AG04450 (cell line): ENCODE measurements at regions not wholly inside any gene's neighbourhood (a gene's known extent, or its start where the extent isn't known, plus 50 kb on each side); places are given as distances from the start of the nearest gene placed in this dataset.

Source experiments
- CTCF ChIA-PET: fragments of 300-600, 350-600 bp; formaldehyde crosslinking; extraction: SDS; loops from one replicate; lab custom pipeline; 2022; ENCODE audit warnings: antibody characterized with exemption, inconsistent platforms; lab: Charles Lee
- POLR2A ChIA-PET: fragments of 350-600 bp; formaldehyde crosslinking; extraction: SDS; loops from one replicate; lab custom pipeline; 2021; ENCODE audit warnings: antibody characterized with exemption, inconsistent platforms; lab: Yijun Ruan, JAX
- DNase-seq: peaks from one replicate; pipeline ENCODE4 v3.0.0-alpha.2; 2011; ENCODE audit warnings: low read depth, low spot score
- H3K27ac ChIP-seq: one replicate; pipeline ENCODE4 v1.5.1; 2012; ENCODE audit warnings: low read depth, low read length, control low read depth
- H3K27me3 ChIP-seq: one replicate; pipeline ENCODE4 v1.6.0; 2012; ENCODE audit warnings: low read length; ENCODE audit not compliant: control insufficient read depth, insufficient read depth
- H3K4me3 ChIP-seq: 2 replicates; pipeline ENCODE4 v1.5.1; 2011; ENCODE audit warnings: mild to moderate bottlenecking, low read depth, low read length, control low read depth
- H3K9me3 ChIP-seq: 2 replicates; pipeline ENCODE4 v1.5.1; 2012; ENCODE audit warnings: low read length; ENCODE audit not compliant: control insufficient read depth, insufficient read depth
- TF ChIP-seq, protein P1 (sequence below): IDR thresholded peaks from 2 replicates; pipeline ENCODE4 v1.5.1; 2011; ENCODE audit warnings: low read depth, low read length, control low read depth, inconsistent platforms

- ChIA-PET POLR2A (no interaction called here), CTCF (no interaction called here)
- H3K27ac ChIP-seq, result no peak overlapping the region
- DNase-seq, result no peak
- TF ChIP-seq, protein P1, sequence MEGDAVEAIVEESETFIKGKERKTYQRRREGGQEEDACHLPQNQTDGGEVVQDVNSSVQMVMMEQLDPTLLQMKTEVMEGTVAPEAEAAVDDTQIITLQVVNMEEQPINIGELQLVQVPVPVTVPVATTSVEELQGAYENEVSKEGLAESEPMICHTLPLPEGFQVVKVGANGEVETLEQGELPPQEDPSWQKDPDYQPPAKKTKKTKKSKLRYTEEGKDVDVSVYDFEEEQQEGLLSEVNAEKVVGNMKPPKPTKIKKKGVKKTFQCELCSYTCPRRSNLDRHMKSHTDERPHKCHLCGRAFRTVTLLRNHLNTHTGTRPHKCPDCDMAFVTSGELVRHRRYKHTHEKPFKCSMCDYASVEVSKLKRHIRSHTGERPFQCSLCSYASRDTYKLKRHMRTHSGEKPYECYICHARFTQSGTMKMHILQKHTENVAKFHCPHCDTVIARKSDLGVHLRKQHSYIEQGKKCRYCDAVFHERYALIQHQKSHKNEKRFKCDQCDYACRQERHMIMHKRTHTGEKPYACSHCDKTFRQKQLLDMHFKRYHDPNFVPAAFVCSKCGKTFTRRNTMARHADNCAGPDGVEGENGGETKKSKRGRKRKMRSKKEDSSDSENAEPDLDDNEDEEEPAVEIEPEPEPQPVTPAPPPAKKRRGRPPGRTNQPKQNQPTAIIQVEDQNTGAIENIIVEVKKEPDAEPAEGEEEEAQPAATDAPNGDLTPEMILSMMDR, result no peak
- peaks cover 4% of the 10 kb centered on the region; the same call in 1 of the 2 replicates for H3K9me3 ChIP-seq
- no peak overlapping the region for H3K4me3 ChIP-seq
- H3K27me3 ChIP-seq, result no peaks in the 10 kb centered on the region
These were observed 115.1 kb upstream of the REG3G start for GRCh38 chr2:78910376-78910775.

DNA sequence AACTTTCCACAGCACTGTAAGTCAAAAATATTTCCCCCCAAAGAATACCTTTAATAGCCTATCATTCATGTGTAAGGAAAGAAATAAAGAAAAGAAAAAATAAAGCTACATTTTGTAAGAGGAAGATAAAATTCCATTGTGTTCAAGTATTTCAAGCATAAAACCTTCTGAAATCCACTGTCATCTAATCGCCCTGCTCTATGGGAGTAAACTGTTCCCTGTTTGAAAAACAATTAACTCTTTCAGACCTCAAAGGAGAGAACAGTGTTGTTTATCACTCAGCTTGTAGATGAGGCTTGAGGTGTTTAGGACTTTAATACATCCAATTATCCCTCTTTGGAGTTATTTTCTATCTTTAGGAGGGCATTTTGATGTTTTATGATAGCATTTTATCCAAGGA, 112.2 kb upstream of the REG3G start:
- Histone ChIP-seq H3K9me3 (peaks cover 4% of the 10 kb centered on the region), H3K27ac (no peak overlapping the region), H3K4me3 (no peak overlapping the region), H3K27me3 (no peaks in the 10 kb centered on the region)
- CTCF ChIA-PET, result no interaction called here
- no peak for DNase-seq
- POLR2A ChIA-PET, result no interaction called here
- TF ChIP-seq, protein P1, result no peak

- DNase-seq, result no peak
- POLR2A ChIA-PET, result no interaction called here
- Histone ChIP-seq H3K27me3 (no peaks in the 10 kb centered on the region), H3K4me3 (no peak overlapping the region), H3K27ac (no peak overlapping the region), H3K9me3 (peaks cover 5% of the 10 kb centered on the region; the same call in 1 of the 2 replicates)
- TF ChIP-seq, protein P1, result no peak
- CTCF ChIA-PET, result no interaction called here
These were observed 100.2 kb upstream of the REG3G start for GRCh38 chr2:78925258-78925657.

GRCh38 chr2:78928502-78928901, 97.0 kb upstream of the REG3G start:
- POLR2A ChIA-PET, result no interaction called here

GRCh38 chr2:78940998-78941397, 84.5 kb upstream of the REG3G start:
- DNase-seq, result no peak
- Histone ChIP-seq H3K27me3 (no peaks in the 10 kb centered on the region), H3K9me3 (peaks cover 7% of the 10 kb centered on the region; the same call in 1 of the 2 replicates), H3K4me3 (no peak overlapping the region), H3K27ac (no peak overlapping the region)
- CTCF ChIA-PET, result no interaction called here
- POLR2A ChIA-PET, result no interaction called here
- TF ChIP-seq, protein P1, result no peak

More at GRCh38 chr2:78928502-78928901, 97.0 kb upstream of the REG3G start:
- H3K27ac ChIP-seq, result no peak overlapping the region
- H3K9me3 ChIP-seq, result no peaks in the 10 kb centered on the region
- CTCF ChIA-PET, result no interaction called here
- no peaks in the 10 kb centered on the region for H3K27me3 ChIP-seq
- TF ChIP-seq, protein P1, result no peak
- no peak for DNase-seq
- no peak overlapping the region for H3K4me3 ChIP-seq
